ENCODE measurements at regions not wholly inside any gene's neighbourhood (a gene's known extent, or its start where the extent isn't known, plus 50 kb on each side); places are given as distances from the start of the nearest gene placed in this dataset.
A peak's percentile ranks its signal among the peaks of the same experiment; 100 is the strongest.

DNA sequence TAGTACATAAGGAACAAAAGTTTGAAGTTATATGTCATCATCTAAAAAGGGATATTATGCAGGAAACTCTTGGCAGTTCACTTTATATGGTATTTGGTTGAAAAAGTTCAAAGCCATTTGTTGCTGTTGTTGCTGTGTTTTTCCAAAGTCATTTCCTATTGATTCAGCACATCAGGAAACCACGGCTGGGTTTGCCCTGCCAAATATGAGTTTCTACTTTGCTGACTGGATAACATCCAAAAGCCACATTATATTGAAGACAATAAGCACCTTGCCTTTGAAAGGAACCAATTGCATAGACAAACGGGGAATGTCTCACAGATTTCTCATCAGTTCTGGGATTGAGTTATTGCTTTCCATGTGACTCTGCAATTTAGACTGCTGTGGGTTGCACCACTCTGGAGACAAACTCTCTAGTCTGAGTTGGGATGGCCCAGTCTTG is 206.1 kb downstream of the SLC39A8 start:
- BruUV-seq (replicated peaks): no TSS peak
- intact Hi-C loops (cut with micrococcal nuclease; ENCODE audit: unreplicated experiment): no loop called here
- Histone ChIP-seq H3K4me3 (ENCODE audit: low read depth in 2 of 2, low read length in 2 of 2) (no peak overlapping the region), H3K27me3 (ENCODE audit: control insufficient read depth, insufficient read depth, low read length) (no peaks in the 10 kb centered on the region), H3K4me1 (ENCODE audit: control insufficient read depth, insufficient read depth, low read length) (no peaks in the 10 kb centered on the region), H3K36me3 (ENCODE audit: control insufficient read depth, insufficient read depth, low read length) (no peaks in the 10 kb centered on the region), H3K9me3 (ENCODE audit: control insufficient read depth, insufficient read depth, low read depth, low read length) (no peaks in the 10 kb centered on the region), H3K27ac (ENCODE audit: low read length) (no peak overlapping the region)
- ATAC-seq: no peak
- in situ Hi-C loops (cut with HindIII; ENCODE audit: low pct_unique_long_range_greater_than_20kb, low sequenced_read_pairs): no loop called here
- ChIA-PET POLR2A (no interaction called here), CTCF (no interaction called here)
- TF ChIP-seq TCF7L2 (IDR thresholded peaks at IDR 0.05; ENCODE audit: low read depth, low read length) (no peak), SIN3A (IDR thresholded peaks at IDR 0.05; ENCODE audit: borderline replicate concordance, insufficient read depth, low read depth, low read length) (no peak), POLR2AphosphoS5 (IDR thresholded peaks at IDR 0.05; ENCODE audit: low read depth, low read length) (no peak), REST (IDR thresholded peaks at IDR 0.05; ENCODE audit: insufficient read depth in 1 of 2, low read depth in 2 of 2, low read length in 1 of 2) (no peak)
- TF ChIP-seq, protein P1, sequence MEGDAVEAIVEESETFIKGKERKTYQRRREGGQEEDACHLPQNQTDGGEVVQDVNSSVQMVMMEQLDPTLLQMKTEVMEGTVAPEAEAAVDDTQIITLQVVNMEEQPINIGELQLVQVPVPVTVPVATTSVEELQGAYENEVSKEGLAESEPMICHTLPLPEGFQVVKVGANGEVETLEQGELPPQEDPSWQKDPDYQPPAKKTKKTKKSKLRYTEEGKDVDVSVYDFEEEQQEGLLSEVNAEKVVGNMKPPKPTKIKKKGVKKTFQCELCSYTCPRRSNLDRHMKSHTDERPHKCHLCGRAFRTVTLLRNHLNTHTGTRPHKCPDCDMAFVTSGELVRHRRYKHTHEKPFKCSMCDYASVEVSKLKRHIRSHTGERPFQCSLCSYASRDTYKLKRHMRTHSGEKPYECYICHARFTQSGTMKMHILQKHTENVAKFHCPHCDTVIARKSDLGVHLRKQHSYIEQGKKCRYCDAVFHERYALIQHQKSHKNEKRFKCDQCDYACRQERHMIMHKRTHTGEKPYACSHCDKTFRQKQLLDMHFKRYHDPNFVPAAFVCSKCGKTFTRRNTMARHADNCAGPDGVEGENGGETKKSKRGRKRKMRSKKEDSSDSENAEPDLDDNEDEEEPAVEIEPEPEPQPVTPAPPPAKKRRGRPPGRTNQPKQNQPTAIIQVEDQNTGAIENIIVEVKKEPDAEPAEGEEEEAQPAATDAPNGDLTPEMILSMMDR (IDR thresholded peaks at IDR 0.05): no peak
- DNase-seq (ENCODE audit: low read depth, low spot score): no peak

DNA sequence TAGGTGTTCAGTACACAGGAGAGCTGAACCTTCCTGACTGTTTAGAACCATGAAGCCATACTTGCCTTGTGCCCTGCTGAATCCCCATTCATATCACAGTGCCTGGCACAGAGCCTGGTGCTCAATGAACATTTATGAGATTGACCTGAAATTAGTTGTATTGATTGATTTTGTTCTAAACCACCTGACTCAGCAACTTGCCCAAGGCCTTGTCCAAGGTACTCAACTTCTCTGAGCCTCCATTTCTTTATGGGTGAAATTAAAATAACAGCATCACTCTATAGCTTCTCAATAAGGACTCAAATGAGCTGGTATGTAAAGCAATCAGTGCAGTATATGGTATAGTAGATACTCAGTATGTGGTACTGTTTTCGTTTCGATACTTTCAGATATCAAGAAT is 208.1 kb downstream of the SLC39A8 start:
- H3K9me3 ChIP-seq (ENCODE audit: control insufficient read depth, insufficient read depth, low read depth, low read length): no peaks in the 10 kb centered on the region
- H3K4me1 ChIP-seq (ENCODE audit: control insufficient read depth, insufficient read depth, low read length): no peaks in the 10 kb centered on the region
- no peak overlapping the region for H3K27ac ChIP-seq (ENCODE audit: low read length)
- POLR2A ChIA-PET: no interaction called here
- no peak overlapping the region for H3K4me3 ChIP-seq (ENCODE audit: low read depth in 2 of 2, low read length in 2 of 2)
- CTCF ChIA-PET: no interaction called here
- TF ChIP-seq SIN3A (IDR thresholded peaks at IDR 0.05; ENCODE audit: borderline replicate concordance, insufficient read depth, low read depth, low read length) (no peak), REST (IDR thresholded peaks at IDR 0.05; ENCODE audit: insufficient read depth in 1 of 2, low read depth in 2 of 2, low read length in 1 of 2) (peak in 1 of 2 experiments; percentile 50; a peak in 1 of 4 replicates)
- H3K27me3 ChIP-seq (ENCODE audit: control insufficient read depth, insufficient read depth, low read length): no peaks in the 10 kb centered on the region
- intact Hi-C loops (cut with micrococcal nuclease; ENCODE audit: unreplicated experiment): no loop called here
- in situ Hi-C loops (cut with HindIII; ENCODE audit: low pct_unique_long_range_greater_than_20kb, low sequenced_read_pairs): no loop called here
- H3K36me3 ChIP-seq (ENCODE audit: control insufficient read depth, insufficient read depth, low read length): no peaks in the 10 kb centered on the region
- DNase-seq (ENCODE audit: low read depth, low spot score) (no peak), ATAC-seq (no peak)
- no TSS peak for BruUV-seq (replicated peaks)
